ENCODE measurements at regions not wholly inside any gene's neighbourhood (a gene's known extent, or its start where the extent isn't known, plus 50 kb on each side); places are given as distances from the start of the nearest gene placed in this dataset.
"Not testable (repeated sequence)": the region's sequence is repeated elsewhere in the genome, so short reads cannot be mapped to it uniquely, and the experiment has no call there.

- not testable (repeated sequence) for DNase-seq
Observed at GRCh38 chr5:118462276-118462675, 526.1 kb downstream of the DTWD2 start.

GRCh38 chr5:118461436-118461835 is 526.9 kb downstream of the DTWD2 start:
- no peak for DNase-seq

- no peak for DNase-seq
Observed at GRCh38 chr5:118459490-118459889, 528.9 kb downstream of the DTWD2 start.

- DNase-seq = no peak
Observed at GRCh38 chr5:118456085-118456484, 532.3 kb downstream of the DTWD2 start.

GRCh38 chr5:118451697-118452247 is 536.6 kb downstream of the DTWD2 start:
- no peak for DNase-seq

GRCh38 chr5:118450554-118451332 is 537.6 kb downstream of the DTWD2 start:
- DNase-seq = no peak

- no peak for DNase-seq
Observed at GRCh38 chr5:118447350-118447749, 541.0 kb downstream of the DTWD2 start.

- DNase-seq = no peak
Observed at GRCh38 chr5:118441956-118442355, 546.4 kb downstream of the DTWD2 start.

GRCh38 chr5:118441034-118441433 is 547.3 kb downstream of the DTWD2 start:
- no peak for DNase-seq

- no peak for DNase-seq
Observed at GRCh38 chr5:118440496-118440895, 547.9 kb downstream of the DTWD2 start.

GRCh38 chr5:118439831-118440230 is 548.5 kb downstream of the DTWD2 start:
- no peak for DNase-seq

GRCh38 chr5:118435131-118435530 is 553.2 kb downstream of the DTWD2 start:
- DNase-seq = no peak

- DNase-seq = no peak
Observed at GRCh38 chr5:118434522-118434921, 553.8 kb downstream of the DTWD2 start.

- DNase-seq = no peak
Observed at GRCh38 chr5:118430076-118430475, 558.3 kb downstream of the DTWD2 start.

- DNase-seq = no peak
Observed at GRCh38 chr5:118407958-118408357, 580.4 kb downstream of the DTWD2 start.

- DNase-seq = no peak
Observed at GRCh38 chr5:118405650-118406061, 582.7 kb downstream of the DTWD2 start.

- DNase-seq = no peak
Observed at GRCh38 chr5:118397236-118397635, 591.1 kb downstream of the DTWD2 start.

GRCh38 chr5:118392491-118392890 is 595.9 kb downstream of the DTWD2 start:
- no peak for DNase-seq

GRCh38 chr5:118382931-118383330 is 605.4 kb downstream of the DTWD2 start:
- DNase-seq = not testable (repeated sequence)

- no peak for DNase-seq
Observed at GRCh38 chr5:118379470-118379869, 608.9 kb downstream of the DTWD2 start.

- DNase-seq = no peak
Observed at GRCh38 chr5:118378959-118379358, 609.4 kb downstream of the DTWD2 start.

- DNase-seq = no peak
Observed at GRCh38 chr5:118377420-118377819, 610.9 kb downstream of the DTWD2 start.

GRCh38 chr5:118371973-118372831 is 616.1 kb downstream of the DTWD2 start:
- DNase-seq = no peak

- DNase-seq = no peak
Observed at GRCh38 chr5:118366429-118366828, 621.9 kb downstream of the DTWD2 start.

Data from stimulated activated CD4-positive, alpha-beta T cell treated with anti-CD3 and anti-CD28 coated beads, Interleukin-2, amount 100 ng/mL, for 48 hours (primary cell).